ENCODE measurements at regions not wholly inside any gene's neighbourhood (a gene's known extent, or its start where the extent isn't known, plus 50 kb on each side); places are given as distances from the start of the nearest gene placed in this dataset.

DNA sequence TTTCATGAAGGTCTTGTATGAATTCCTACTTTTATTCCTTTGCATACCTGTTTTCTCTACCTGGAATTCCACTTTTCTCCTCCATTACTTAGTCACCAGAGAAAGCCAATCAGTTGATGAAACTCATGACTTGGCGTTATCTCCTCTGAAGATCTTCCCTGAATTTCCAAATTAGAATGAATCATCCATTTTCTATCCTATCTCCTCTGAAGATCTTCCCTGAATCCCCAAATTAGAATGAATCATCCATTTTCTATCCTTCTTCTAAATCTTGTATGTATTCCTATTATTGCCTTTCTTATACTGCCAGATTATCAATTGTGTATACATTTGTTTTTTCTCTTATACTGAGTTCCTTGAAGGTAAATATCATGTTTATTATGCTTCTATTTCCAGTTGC, 440.4 kb downstream of the CCDC85A start:
- no peak for DNase-seq

DNA sequence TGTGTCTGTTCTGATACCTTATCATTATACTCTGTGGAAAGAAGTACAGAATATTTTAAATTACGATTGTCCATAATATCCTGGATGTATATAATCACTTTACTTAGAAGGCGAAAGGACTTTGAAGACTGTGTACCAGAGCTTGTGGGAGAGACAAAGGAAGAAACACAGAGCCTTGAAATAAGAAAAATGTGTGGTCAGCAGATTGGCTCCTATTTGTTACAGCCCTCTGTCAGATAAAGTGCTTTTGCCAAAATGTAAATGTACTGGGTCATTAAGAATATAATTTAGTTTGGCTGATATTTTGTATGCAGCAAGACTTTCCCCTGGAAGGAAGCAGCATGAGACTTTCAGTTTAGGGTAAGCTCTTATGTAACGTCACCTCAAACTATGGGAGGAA, 443.1 kb downstream of the CCDC85A start:
- no peak for DNase-seq

DNA sequence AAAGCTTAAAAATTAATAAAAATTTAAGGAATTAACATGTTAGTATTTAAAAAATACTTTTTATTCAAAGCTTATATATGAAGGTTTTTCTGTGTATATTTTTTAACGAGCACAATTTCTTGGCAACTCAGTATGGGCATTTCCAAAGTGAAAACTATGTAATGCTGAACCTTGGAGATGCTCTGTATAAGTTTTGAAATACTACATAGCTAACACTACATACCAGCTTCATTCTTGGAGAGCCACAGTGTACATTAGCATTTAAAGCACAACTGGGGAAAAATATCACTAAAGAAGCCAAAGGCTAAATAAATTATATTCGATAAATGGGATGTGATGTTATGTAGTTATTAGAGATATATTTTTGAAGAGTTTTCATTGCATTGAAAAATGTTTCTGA, 446.5 kb downstream of the CCDC85A start:
- no peak for DNase-seq

DNA sequence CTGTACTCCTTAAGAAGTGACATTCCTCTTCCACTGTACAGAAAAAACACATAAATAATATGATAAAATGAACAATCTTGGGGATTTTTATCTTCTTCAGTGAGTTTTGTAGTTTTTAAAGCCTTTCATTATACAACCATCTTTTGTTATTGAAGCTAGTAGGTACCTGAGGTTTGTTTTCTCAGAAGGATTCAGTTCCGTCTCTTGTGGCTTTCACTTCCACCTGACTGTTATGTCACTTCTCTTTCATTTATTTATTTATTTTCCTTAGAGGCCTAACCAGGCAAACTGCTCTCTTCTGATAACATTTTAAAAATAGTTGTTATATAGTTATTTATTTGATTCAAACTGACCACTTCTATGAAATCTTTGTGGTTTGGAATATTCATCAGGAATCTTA, 464.2 kb downstream of the CCDC85A start:
- DNase-seq: no peak

DNA sequence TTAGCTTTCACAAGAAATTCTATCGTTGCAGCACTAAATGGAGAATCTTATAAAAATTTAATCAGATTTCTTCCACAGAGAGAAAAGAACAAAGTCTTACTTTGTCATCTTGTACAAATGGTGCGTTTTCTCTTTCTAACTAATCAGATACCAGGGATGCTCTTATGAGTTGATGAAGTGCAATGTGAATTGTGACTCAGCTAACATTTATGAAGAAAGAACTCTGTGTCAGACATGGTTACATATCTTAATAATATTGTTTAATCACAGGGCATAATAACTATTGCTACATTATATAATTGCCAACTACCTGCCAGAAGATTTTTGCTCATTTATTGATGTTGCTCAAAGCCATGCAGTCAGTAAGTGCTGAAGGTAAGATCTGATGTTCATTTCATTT, 465.0 kb downstream of the CCDC85A start:
- DNase-seq: no peak

- no peak for DNase-seq
These were observed 471.1 kb downstream of the CCDC85A start for GRCh38 chr2:56654936-56655335.

DNA sequence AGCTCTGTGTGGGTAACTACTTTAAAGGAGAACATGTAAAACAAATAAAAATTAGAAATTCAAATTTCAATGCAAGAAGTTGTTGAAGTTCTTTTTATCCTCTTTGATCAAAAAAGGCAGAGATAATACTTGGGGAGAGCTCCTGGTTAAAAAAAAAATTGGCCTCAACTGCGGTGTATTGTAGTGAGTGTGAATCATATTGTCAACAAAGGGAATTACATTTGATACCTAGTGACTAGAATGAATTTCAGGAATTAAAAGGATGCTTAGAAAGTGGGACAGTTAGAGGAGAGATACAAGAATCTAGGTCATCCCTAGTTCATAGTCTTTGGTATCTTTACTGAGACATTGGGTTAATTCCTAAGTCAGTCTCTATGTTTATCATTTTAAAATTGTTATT, 473.0 kb downstream of the CCDC85A start:
- no peak for DNase-seq

DNA sequence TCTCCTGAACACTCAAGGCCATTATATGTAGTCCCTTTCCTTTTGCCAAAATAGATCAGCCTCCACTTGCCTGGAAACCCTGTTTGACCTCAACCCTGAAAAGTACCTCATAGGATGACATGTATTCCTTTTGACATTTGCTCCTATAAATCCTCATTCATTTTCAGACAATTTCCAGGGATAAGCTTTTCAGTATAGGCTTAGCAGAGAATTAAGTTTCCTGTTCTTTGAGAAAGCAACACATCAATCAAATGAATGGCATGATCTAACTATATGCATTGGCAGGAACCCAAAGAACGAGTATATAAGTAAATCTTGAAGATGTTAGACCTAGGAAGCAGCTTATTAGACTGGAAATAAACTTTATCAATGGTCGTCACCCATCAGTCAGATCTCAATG, 483.0 kb downstream of the CCDC85A start:
- no peak for DNase-seq

- no peak for DNase-seq
These were observed 488.3 kb downstream of the CCDC85A start for GRCh38 chr2:56671973-56672569.

DNA sequence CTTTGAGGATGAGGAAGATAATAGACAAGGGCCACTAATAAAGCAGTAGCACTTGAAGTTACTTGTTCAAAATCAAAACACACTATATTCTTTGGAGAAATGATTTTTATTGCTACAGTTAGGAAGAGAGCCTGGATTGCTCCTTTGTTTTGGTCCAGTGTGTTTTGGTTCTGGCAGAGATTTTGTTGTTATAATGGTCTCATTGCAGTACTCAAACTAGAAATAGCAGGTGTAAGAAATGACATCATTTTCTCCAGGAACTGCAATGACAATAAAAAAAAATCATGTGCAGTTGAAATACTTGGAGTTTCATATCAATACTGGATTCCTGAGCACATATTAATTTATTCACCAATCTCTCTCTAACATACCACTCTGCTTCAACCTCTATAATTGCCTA, 490.3 kb downstream of the CCDC85A start:
- DNase-seq: no peak

DNA sequence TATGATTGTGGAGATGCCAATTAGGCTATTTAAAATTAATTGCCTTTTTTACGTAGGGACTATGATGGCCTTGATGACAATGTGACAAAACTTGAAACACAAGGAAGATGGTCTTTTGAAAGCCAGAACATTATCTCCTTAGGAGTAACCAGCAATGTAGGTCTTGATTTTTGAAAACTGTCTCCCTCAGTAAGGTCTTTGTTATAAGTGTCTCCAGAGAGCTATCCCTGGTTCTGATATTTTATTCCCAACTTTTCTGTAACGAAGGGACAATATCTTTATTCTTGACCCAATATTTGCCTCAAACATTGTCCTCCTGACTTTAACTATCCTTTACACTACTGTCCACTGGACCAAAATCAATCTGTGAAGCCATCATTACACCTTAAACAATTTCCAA, 493.2 kb downstream of the CCDC85A start:
- DNase-seq: no peak

- DNase-seq: no peak
These were observed 497.3 kb downstream of the CCDC85A start for GRCh38 chr2:56680971-56681631.

DNA sequence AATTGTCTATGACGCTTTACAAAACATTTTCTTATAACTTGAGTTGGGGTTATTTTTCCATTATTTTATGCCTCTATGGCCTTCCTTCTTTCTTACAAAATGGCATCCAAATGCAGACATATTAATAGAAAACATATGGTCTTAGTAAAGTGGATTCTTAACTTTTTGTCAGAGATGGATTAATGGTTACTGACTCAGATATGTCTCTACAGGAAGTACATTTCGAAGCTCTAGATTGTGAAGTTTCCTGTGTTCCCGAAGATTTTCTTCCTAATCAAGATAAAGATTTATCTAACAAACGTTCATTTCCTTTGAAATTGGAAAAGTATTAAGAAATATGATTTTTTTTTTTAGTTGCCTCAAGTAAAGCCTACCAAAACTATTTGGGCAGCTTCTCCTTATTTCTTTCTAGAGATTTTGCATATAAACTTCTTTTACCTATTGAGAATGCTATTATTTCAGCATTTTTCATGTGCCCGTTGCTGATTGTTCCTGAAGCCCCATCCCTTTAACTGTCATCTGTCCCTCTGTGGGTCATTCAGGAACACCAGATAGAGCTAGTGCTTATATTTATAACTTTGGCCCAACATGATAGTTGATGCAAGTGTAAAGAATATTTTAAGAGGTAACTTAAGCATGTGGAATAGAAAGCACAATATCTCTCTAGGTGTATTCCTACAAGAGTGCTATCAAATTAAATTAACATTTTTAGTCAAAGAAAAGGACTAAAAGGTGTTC, 498.0 kb downstream of the CCDC85A start:
- DNase-seq: no peak

DNA sequence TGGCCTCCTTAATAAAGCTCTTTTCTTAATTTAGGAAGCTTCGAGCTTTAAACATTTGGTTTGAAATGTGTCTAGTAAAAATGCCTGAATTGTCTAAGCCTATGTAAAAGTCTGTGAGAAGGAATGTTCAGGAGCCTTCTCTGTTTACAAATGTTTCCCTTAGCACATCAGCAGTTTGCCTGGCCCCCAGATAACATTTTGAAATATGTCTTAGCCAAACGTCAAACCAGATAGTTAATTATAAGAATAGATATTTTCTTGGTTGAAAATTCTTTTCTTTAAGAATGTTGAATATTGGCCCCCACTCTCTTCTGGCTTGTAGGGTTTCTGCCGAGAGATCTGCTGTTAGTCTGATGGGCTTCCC, 498.6 kb downstream of the CCDC85A start:
- DNase-seq: no peak

DNA sequence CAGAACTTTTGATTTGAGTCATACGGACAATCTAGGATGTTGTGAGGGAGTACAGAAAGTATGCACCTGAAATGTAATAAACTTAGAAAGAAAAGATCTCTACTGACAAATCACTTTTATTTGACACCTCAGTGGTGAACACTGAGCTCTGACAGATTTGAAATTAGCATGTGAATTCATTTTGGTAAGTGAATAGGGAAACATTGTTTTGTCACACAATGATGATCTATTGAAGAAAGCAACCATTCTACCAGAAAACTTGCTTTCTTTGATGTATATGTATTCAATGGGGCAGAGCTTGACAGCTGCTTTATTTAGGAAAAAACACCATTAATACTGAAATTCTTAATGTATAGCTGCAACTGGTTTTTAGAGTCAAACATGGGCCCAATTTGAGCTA, 500.5 kb downstream of the CCDC85A start:
- DNase-seq: no peak

DNA sequence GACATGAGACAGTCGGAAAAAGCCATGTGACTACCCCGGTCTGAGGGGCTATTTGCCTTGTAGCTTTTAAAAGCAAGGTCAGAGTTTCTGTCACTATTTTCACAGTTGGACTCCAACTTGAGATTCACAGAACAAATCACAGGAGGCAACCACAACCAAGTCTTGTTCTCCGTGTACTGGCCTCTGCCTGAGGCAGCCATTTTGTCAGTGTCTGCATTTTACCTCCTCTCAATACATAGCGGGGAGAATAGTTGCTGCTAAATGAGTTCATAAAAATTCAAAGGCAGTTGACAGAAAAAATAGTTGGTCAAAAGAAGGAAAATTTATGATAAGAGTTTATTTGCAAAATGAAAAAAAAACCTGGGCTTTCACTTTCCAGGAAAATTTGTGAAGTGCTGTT, 501.4 kb downstream of the CCDC85A start:
- DNase-seq: no peak

GRCh38 chr2:56687169-56687568, 503.4 kb downstream of the CCDC85A start:
- DNase-seq: no peak

DNA sequence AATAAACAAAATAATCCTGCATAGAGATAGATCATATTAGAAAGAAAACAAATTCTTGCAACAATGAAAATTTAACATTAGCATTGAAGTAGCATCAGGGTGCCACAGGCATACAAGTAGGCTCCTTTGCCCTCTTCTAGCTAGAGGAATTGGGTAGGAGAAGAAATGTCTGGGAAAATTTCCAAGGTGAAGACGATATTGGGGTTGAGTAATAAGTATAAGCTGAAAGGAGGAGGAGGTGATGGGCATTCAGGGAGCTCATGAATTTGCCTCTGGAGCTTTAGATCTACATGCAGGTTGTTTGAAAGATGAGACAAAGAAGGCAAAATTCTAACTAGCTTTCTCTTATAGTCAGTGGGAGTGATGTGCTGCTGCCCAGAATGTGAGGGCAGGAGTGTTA, 504.9 kb downstream of the CCDC85A start:
- no peak for DNase-seq

DNA sequence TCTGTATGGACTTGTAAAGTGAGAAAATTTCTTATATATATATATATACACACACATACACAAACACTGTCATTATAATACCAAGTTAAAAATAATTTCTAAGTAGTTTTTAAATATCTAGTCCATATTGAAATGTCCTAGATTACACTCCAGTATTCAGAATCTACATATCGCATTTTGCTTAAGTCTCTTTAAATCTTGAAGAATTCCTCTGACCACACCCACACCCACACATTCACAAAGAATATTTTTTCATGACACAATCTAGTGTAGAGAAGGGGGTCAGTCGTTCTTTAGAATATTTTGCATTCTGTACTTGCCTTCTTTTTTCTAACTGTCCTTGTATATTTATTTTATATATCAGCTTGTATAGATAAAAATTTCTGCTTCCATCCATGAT, 509.7 kb downstream of the CCDC85A start:
- no peak for DNase-seq

DNA sequence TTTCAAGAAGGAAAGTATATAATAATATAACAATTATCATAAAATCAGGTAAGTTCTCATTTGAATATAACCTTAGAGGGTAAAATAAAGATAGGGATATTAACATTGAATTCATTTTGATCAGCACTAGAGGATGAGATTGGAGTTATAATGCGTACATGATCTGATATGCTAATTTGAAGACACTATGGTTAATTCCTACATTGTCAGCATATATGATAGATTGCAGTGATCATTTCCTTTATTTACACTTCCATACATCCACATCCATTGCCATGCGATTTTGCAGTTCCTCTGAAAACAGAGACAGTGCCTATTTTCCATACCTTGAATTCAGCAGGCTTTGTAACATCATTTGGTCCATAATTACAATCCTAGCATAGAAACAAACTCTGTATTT, 519.2 kb downstream of the CCDC85A start:
- no peak for DNase-seq

DNA sequence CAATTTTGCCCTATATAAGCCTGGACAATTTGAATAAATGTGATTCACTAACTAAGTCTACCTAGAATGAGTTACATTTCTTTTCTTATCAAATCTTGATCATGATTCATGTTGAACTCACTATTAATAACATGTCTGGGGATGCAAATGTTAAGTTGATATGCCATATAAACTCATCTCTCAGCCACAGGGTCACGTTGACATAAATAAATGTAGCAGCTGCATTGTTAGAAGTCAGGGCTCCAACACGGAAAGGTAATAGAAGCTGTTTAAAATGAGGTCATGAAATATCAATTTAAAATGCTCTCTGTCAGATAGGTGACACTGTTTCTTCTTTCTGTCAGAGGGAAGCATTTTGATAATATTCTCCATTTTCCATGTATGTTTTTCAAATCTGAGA, 521.9 kb downstream of the CCDC85A start:
- DNase-seq: no peak

- no peak for DNase-seq
These were observed 523.4 kb downstream of the CCDC85A start for GRCh38 chr2:56707218-56707617.

GRCh38 chr2:56707650-56708049, 523.9 kb downstream of the CCDC85A start:
- no peak for DNase-seq

- no peak for DNase-seq
These were observed 525.4 kb downstream of the CCDC85A start for GRCh38 chr2:56709181-56709580.

Measured in right kidney (tissue), 1 donor.